Prostate gland (tissue), 2 donors: ENCODE measurements at regions not wholly inside any gene's neighbourhood (a gene's known extent, or its start where the extent isn't known, plus 50 kb on each side); places are given as distances from the start of the nearest gene placed in this dataset.

Source experiments
- DNase-seq: peaks from one replicate; pipeline ENCODE4 v3.0.0-alpha.2; 2019; ENCODE audit warnings: low spot score
- H3K27ac ChIP-seq, 2 donors: fragments of 200-600 bp; sonication (generic); 2 replicates each; pipeline ENCODE4 v1.5.1; 2017 to 2019
- H3K27me3 ChIP-seq: fragments of 200-600 bp; sonication (generic); replicated peaks from 2 replicates; pipeline ENCODE4 v1.5.1; 2019; ENCODE audit not compliant: insufficient read depth
- H3K36me3 ChIP-seq, 2 donors: fragments of 200-600 bp; sonication (generic); 1 replicate in 1 of 2; 2 replicates in 1 of 2; pipeline versions ENCODE4 v1.5.1 to v1.8.1; 2017 to 2019
- H3K4me1 ChIP-seq: fragments of 200-600 bp; sonication (generic); replicated peaks from 2 replicates; pipeline ENCODE4 v1.5.1; 2019
- H3K4me3 ChIP-seq, 2 donors: fragments of 200-600 bp; sonication (generic); 2 replicates each; pipeline ENCODE4 v1.5.1; 2017 to 2019
- H3K9me3 ChIP-seq: fragments of 200-600 bp; sonication (generic); 2 replicates; pipeline ENCODE4 v1.5.1; 2017
- POLR2A ChIP-seq: fragments of 450-650 bp; IDR thresholded peaks from one replicate; pipeline ENCODE4 v1.6.1; 2016; ENCODE audit warnings: antibody characterized with exemption, mild to moderate bottlenecking
- POLR2AphosphoS5 ChIP-seq: sonication (generic); formaldehyde crosslinking; IDR thresholded peaks from one replicate; pipeline ENCODE4 v1.6.1; 2017; ENCODE audit warnings: antibody characterized with exemption
- WGBS: methylation state at CpG from one replicate; pipeline ENCODE4 v1.1.5; 2018; 5-methylcytosine and 5-hydroxymethylcytosine counted together
- intact Hi-C: fragments of 100-400 bp; cut with DNase I; formaldehyde crosslinking; loops from one replicate; pipeline ENCODE4 v1.14.2; 2022
- TF ChIP-seq, protein P1 (sequence below), 4 experiments: fragments of 200-600 bp in 2 of 4; fragments of 450-650 bp in 2 of 4; sonication (generic) in 2 of 4; IDR thresholded peaks; 1 replicate in 3 of 4; 2 replicates in 1 of 4; pipeline ENCODE4 v1.5.1; 2016 to 2019; ENCODE audit warnings: antibody characterized with exemption in 4 of 4, mild to moderate bottlenecking in 2 of 4, moderate library complexity in 2 of 4

DNA sequence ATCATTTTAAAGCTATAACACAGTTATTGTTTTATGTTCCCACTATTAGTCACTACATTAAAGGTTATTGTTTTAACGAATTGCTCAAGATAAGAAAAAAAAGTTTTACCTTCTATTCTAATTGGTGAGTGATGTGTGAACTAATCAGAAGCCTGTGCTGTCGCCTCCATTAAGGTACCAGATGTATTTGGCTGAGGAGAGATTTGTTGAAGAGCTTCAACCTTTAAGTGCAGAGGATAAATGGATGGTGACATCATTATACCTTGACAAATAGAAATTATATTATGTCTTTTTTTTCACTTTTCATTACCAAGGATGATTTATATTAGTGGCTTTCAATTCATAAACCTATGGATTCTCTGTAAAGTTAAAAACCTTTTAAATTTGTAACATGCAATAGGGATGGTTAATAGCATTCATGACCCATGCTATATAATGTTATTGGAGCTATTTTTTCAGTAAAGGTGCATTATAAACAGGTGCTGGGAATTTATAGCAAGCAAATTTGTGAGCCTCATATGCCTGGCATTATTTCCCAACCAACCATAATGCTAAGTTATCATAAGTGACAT is 97.0 kb upstream of the NPVF start:
- Histone ChIP-seq H3K4me3 (no peak overlapping the region), H3K27ac (no peak overlapping the region), H3K9me3 (no peaks in the 10 kb centered on the region), H3K27me3 (no peaks in the 10 kb centered on the region), H3K4me1 (no peaks in the 10 kb centered on the region), H3K36me3 (no peaks in the 10 kb centered on the region)
- intact Hi-C loops, result no loop called here
- TF ChIP-seq, protein P1, sequence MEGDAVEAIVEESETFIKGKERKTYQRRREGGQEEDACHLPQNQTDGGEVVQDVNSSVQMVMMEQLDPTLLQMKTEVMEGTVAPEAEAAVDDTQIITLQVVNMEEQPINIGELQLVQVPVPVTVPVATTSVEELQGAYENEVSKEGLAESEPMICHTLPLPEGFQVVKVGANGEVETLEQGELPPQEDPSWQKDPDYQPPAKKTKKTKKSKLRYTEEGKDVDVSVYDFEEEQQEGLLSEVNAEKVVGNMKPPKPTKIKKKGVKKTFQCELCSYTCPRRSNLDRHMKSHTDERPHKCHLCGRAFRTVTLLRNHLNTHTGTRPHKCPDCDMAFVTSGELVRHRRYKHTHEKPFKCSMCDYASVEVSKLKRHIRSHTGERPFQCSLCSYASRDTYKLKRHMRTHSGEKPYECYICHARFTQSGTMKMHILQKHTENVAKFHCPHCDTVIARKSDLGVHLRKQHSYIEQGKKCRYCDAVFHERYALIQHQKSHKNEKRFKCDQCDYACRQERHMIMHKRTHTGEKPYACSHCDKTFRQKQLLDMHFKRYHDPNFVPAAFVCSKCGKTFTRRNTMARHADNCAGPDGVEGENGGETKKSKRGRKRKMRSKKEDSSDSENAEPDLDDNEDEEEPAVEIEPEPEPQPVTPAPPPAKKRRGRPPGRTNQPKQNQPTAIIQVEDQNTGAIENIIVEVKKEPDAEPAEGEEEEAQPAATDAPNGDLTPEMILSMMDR (IDR thresholded peaks at IDR 0.05), result no peak
- TF ChIP-seq POLR2A (no peak), POLR2AphosphoS5 (no peak)
- WGBS, result 80% methylated on average over 2 of the region's 2 CpGs
- no peak for DNase-seq

GRCh38 chr7:25326501-25327156 is 98.3 kb upstream of the NPVF start:
- Histone ChIP-seq H3K27ac (no peak overlapping the region), H3K9me3 (no peaks in the 10 kb centered on the region), H3K36me3 (no peaks in the 10 kb centered on the region), H3K4me3 (no peak overlapping the region), H3K27me3 (no peaks in the 10 kb centered on the region), H3K4me1 (no peaks in the 10 kb centered on the region)
- WGBS, result 89% methylated on average over 19 of the region's 19 CpGs
- intact Hi-C loops, result no loop called here
- TF ChIP-seq POLR2A (no peak), POLR2AphosphoS5 (no peak)
- TF ChIP-seq, protein P1 (IDR thresholded peaks at IDR 0.05), result no peak
- DNase-seq, result no peak

DNA sequence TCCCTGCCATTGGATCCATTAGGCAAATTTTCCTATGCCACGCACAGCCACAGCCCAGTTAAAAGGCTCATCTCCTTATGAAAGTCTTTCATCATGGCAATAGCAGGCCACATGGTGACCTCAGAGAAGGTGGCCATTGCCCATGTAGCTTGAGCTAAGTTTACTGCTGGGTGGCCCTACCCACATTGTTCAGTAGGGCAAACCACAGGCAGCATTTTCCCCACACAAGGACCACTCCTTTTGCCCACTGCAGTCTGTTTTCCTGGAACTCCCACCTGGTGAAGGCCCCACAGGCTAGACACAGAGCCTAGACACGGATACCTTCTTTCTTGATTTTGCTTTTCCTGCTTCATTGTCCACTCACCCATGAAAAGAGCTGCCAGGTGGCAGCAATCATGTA is 101.5 kb upstream of the NPVF start:
- Histone ChIP-seq H3K27ac (no peak overlapping the region), H3K27me3 (no peaks in the 10 kb centered on the region), H3K4me3 (no peak overlapping the region), H3K36me3 (no peaks in the 10 kb centered on the region), H3K9me3 (no peaks in the 10 kb centered on the region), H3K4me1 (no peaks in the 10 kb centered on the region)
- no peak for DNase-seq
- intact Hi-C loops, result no loop called here
- no peak for TF ChIP-seq POLR2AphosphoS5
- no peak for TF ChIP-seq POLR2A
- TF ChIP-seq, protein P1 (IDR thresholded peaks at IDR 0.05), result no peak
- WGBS, result 98% methylated on average over 2 of the region's 2 CpGs

GRCh38 chr7:25333296-25333928 is 105.1 kb upstream of the NPVF start:
- TF ChIP-seq POLR2AphosphoS5, result no peak
- TF ChIP-seq POLR2A, result no peak
- TF ChIP-seq, protein P1 (IDR thresholded peaks at IDR 0.05), result no peak
- intact Hi-C loops, result no loop called here
- Histone ChIP-seq H3K27me3 (no peaks in the 10 kb centered on the region), H3K27ac (no peak overlapping the region), H3K36me3 (no peaks in the 10 kb centered on the region), H3K4me1 (no peaks in the 10 kb centered on the region), H3K4me3 (no peak overlapping the region), H3K9me3 (no peaks in the 10 kb centered on the region)
- no peak for DNase-seq
- 89% methylated on average over 6 of the region's 6 CpGs for WGBS
